ENCODE measurements at regions not wholly inside any gene's neighbourhood (a gene's known extent, or its start where the extent isn't known, plus 50 kb on each side); places are given as distances from the start of the nearest gene placed in this dataset.

DNA sequence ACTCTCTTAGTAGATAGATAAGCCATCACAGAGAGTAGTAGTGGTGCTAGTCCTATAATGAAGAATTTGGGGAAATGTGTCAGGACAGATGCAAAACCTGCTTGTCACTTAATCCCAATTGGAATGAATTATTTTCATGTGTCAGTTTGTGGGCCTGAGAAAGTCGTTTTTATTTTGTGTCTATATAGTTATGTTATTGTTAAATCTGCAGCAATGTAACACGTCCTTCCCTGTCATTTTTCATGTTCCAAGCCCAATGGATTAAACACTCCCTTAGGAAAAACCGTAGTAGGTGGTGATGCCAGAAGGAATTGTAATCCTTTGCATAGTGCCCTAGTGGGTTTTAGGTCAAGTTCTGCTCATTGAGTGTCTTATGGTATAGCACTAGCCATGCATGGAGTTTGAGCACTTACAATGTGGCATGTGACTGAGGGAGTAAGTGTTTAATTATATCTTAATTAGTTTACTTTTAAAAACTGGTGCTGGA, 105.9 kb upstream of the PRSS16 start:
- TF ChIP-seq, protein P1, sequence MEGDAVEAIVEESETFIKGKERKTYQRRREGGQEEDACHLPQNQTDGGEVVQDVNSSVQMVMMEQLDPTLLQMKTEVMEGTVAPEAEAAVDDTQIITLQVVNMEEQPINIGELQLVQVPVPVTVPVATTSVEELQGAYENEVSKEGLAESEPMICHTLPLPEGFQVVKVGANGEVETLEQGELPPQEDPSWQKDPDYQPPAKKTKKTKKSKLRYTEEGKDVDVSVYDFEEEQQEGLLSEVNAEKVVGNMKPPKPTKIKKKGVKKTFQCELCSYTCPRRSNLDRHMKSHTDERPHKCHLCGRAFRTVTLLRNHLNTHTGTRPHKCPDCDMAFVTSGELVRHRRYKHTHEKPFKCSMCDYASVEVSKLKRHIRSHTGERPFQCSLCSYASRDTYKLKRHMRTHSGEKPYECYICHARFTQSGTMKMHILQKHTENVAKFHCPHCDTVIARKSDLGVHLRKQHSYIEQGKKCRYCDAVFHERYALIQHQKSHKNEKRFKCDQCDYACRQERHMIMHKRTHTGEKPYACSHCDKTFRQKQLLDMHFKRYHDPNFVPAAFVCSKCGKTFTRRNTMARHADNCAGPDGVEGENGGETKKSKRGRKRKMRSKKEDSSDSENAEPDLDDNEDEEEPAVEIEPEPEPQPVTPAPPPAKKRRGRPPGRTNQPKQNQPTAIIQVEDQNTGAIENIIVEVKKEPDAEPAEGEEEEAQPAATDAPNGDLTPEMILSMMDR (IDR thresholded peaks at IDR 0.05), result no peak
- TF ChIP-seq POLR2A (IDR thresholded peaks at IDR 0.05), result no peak

Data from adrenal gland (tissue), 5 donors.